ENCODE measurements at regions not wholly inside any gene's neighbourhood (a gene's known extent, or its start where the extent isn't known, plus 50 kb on each side); places are given as distances from the start of the nearest gene placed in this dataset.
A peak's percentile ranks its signal among the peaks of the same experiment; 100 is the strongest.

GRCh38 chr2:12428786-12429185 lies 287.9 kb upstream of the TRIB2 start:
- H3K4me3 ChIP-seq (ENCODE audit: low read depth, low read length): no peak overlapping the region
- TF ChIP-seq CTCF (conservative IDR thresholded peaks at IDR 0.05; ENCODE audit: low read depth, low read length): no peak
- DNase-seq (ENCODE audit: low read depth): no peak

- peak; percentile 50 for DNase-seq (ENCODE audit: low read depth)
- no peak for TF ChIP-seq CTCF (conservative IDR thresholded peaks at IDR 0.05; ENCODE audit: low read depth, low read length)
- H3K4me3 ChIP-seq (ENCODE audit: low read depth, low read length): no peak overlapping the region
Measured at GRCh38 chr2:12429779-12430406, 286.8 kb upstream of the TRIB2 start.

- H3K4me3 ChIP-seq (ENCODE audit: low read depth, low read length): peak overlapping the region; percentile 38
- peak; percentile 70 for DNase-seq (ENCODE audit: low read depth)
- no peak for TF ChIP-seq CTCF (conservative IDR thresholded peaks at IDR 0.05; ENCODE audit: low read depth, low read length)
Measured at GRCh38 chr2:12430407-12431133, 286.2 kb upstream of the TRIB2 start.

- DNase-seq (ENCODE audit: low read depth): no peak
- H3K4me3 ChIP-seq (ENCODE audit: low read depth, low read length): no peak overlapping the region
- no peak for TF ChIP-seq CTCF (conservative IDR thresholded peaks at IDR 0.05; ENCODE audit: low read depth, low read length)
Measured at GRCh38 chr2:12432985-12433625, 283.6 kb upstream of the TRIB2 start.

- peak; percentile 38 for TF ChIP-seq CTCF (conservative IDR thresholded peaks at IDR 0.05; ENCODE audit: low read depth, low read length)
- H3K4me3 ChIP-seq (ENCODE audit: low read depth, low read length): no peak overlapping the region
- no peak for DNase-seq (ENCODE audit: low read depth)
Measured at GRCh38 chr2:12433626-12433990, 283.1 kb upstream of the TRIB2 start.

- TF ChIP-seq CTCF (conservative IDR thresholded peaks at IDR 0.05; ENCODE audit: low read depth, low read length): no peak
- no peak overlapping the region for H3K4me3 ChIP-seq (ENCODE audit: low read depth, low read length)
- no peak for DNase-seq (ENCODE audit: low read depth)
Measured at GRCh38 chr2:12434630-12435098, 282.1 kb upstream of the TRIB2 start.

Measured in epithelial cell of proximal tubule (primary cell).